ENCODE measurements at regions not wholly inside any gene's neighbourhood (a gene's known extent, or its start where the extent isn't known, plus 50 kb on each side); places are given as distances from the start of the nearest gene placed in this dataset.

- ChIA-PET RAD21 (ENCODE audit: unreplicated experiment) (interaction anchor here (1.4 kb wide), 1 partner anchor 16 kb away, joined by 8 read pairs; no protein-coding TSS in a partner anchor), CTCF (interaction anchor here (1.2 to 4.4 kb wide), 3 partner anchors 16 to 424 kb away, joined by 3 to 30 read pairs (median 8); no protein-coding TSS in a partner anchor), SMC1A (ENCODE audit: uncharacterized antibody, unreplicated experiment) (interaction anchor here (0.9 to 2.0 kb wide), 3 partner anchors 16 to 139 kb away, joined by 3 to 6 read pairs (median 4); no protein-coding TSS in a partner anchor), POLR2A (interaction anchor here (0.6 to 1.0 kb wide), 3 partner anchors 22 to 264 kb away, joined by 3 read pairs; no protein-coding TSS in a partner anchor)
- Histone ChIP-seq H4K20me1 (ENCODE audit: control insufficient read depth, insufficient read depth) (no peaks in the 10 kb centered on the region), H3K9ac (ENCODE audit: control insufficient read depth, insufficient read depth, low read length) (peak overlapping the region; percentile 59), H3K27me3 (replicated peaks in 1 of 2; ENCODE audit: control insufficient read depth in 2 of 2, insufficient read depth in 2 of 2, low read length in 1 of 2) (no peaks in the 10 kb centered on the region), H3K79me2 (ENCODE audit: control insufficient read depth, insufficient read depth, low read length) (no peaks in the 10 kb centered on the region), H3K27ac (ENCODE audit: control insufficient read depth, insufficient read depth) (peak overlapping the region; percentile 43), H2AFZ (ENCODE audit: control insufficient read depth, low read depth, low read length) (peak overlapping the region; percentile 98), H3K9me3 (replicated peaks; ENCODE audit: control insufficient read depth, insufficient read depth, low read length) (no peaks in the 10 kb centered on the region), H3K4me3 (peak overlapping the region; percentile 30), H3K4me1 (ENCODE audit: control insufficient read depth, insufficient read depth, low read length) (peaks cover 36% of the 10 kb centered on the region), H3K36me3 (ENCODE audit: control insufficient read depth in 2 of 2, insufficient read depth in 2 of 2, low read length in 1 of 2) (no peaks in the 10 kb centered on the region), H3K4me2 (ENCODE audit: control insufficient read depth, insufficient read depth) (peak overlapping the region; percentile 99)
- no peak for DNase-seq (ENCODE audit: low read depth, low spot score)
- in situ Hi-C loops (cut with MboI) (no loop called here), intact Hi-C loops (cut with micrococcal nuclease; ENCODE audit: unreplicated experiment) (no loop called here)
- BruUV-seq (replicated peaks): TSS peak; percentile 95
- FAIRE-seq: no peak
- ATAC-seq: no peak
- TF ChIP-seq CHD1 (IDR thresholded peaks at IDR 0.05; ENCODE audit: low read depth, low read length): no peak
- TF ChIP-seq TCF12 (IDR thresholded peaks at IDR 0.05; ENCODE audit: low read depth, low read length): 0 out of 2 replicates have a peak, but pooled peaks have one; percentile 2
- WGBS (ENCODE audit: insufficient coverage, insufficient replicate concordance, low lambda C conversion rate, missing lambda C conversion rate): 51% methylated on average over 6 of the region's 6 CpGs
Measured at GRCh38 chr1:9429342-9429711, 109.9 kb upstream of the SLC25A33 start.

- ChIA-PET POLR2A (interaction anchor here (1.2 kb wide), 1 partner anchor 8 kb away, joined by 3 read pairs; no protein-coding TSS in a partner anchor), RAD21 (ENCODE audit: unreplicated experiment) (interaction anchor here (0.6 to 1.3 kb wide), 2 partner anchors 22 to 403 kb away, joined by 3 read pairs; no protein-coding TSS in a partner anchor), CTCF (interaction anchor here (1.4 to 1.7 kb wide), 2 partner anchors 27 to 145 kb away, joined by 3 to 5 read pairs; no protein-coding TSS in a partner anchor), SMC1A (ENCODE audit: uncharacterized antibody, unreplicated experiment) (interaction anchor here (1.1 to 1.7 kb wide), 3 partner anchors 9 to 144 kb away, joined by 3 to 5 read pairs (median 5); no protein-coding TSS in a partner anchor)
- no peak overlapping the region for H3K9ac ChIP-seq (ENCODE audit: control insufficient read depth, insufficient read depth, low read length)
- FAIRE-seq: no peak
- in situ Hi-C loops (cut with MboI): no loop called here
- TF ChIP-seq FOXM1 (IDR thresholded peaks at IDR 0.05; ENCODE audit: low read depth, low read length) (no peak), SREBF1 (IDR thresholded peaks at IDR 0.05; ENCODE audit: low read length) (no peak)
- 41% methylated on average over 11 of the region's 11 CpGs for WGBS (ENCODE audit: insufficient coverage, insufficient replicate concordance, low lambda C conversion rate, missing lambda C conversion rate)
- BruUV-seq (replicated peaks): no TSS peak
- no peak overlapping the region for H3K4me3 ChIP-seq
- intact Hi-C loops (cut with micrococcal nuclease; ENCODE audit: unreplicated experiment): no loop called here
- no peaks in the 10 kb centered on the region for H3K36me3 ChIP-seq (ENCODE audit: control insufficient read depth in 2 of 2, insufficient read depth in 2 of 2, low read length in 1 of 2)
- no peak for ATAC-seq
- no peaks in the 10 kb centered on the region; the same call in 1 of the 2 replicates for H3K4me1 ChIP-seq (ENCODE audit: control insufficient read depth, insufficient read depth, low read length)
- no peak overlapping the region for H3K4me2 ChIP-seq (ENCODE audit: control insufficient read depth, insufficient read depth)
- H3K9me3 ChIP-seq (replicated peaks; ENCODE audit: control insufficient read depth, insufficient read depth, low read length): no peaks in the 10 kb centered on the region
- no peak overlapping the region for H2AFZ ChIP-seq (ENCODE audit: control insufficient read depth, low read depth, low read length)
- H3K79me2 ChIP-seq (ENCODE audit: control insufficient read depth, insufficient read depth, low read length): no peaks in the 10 kb centered on the region
- no peak for DNase-seq (ENCODE audit: low read depth, low spot score)
- no peak overlapping the region for H3K27ac ChIP-seq (ENCODE audit: control insufficient read depth, insufficient read depth)
- H4K20me1 ChIP-seq (ENCODE audit: control insufficient read depth, insufficient read depth): no peaks in the 10 kb centered on the region
- no peaks in the 10 kb centered on the region for H3K27me3 ChIP-seq (replicated peaks in 1 of 2; ENCODE audit: control insufficient read depth in 2 of 2, insufficient read depth in 2 of 2, low read length in 1 of 2)
Measured at GRCh38 chr1:9434247-9435152, 104.8 kb upstream of the SLC25A33 start.
